Caco-2 (cell line): ENCODE measurements at regions not wholly inside any gene's neighbourhood (a gene's known extent, or its start where the extent isn't known, plus 50 kb on each side); places are given as distances from the start of the nearest gene placed in this dataset.

Experiments used
- BruUV-seq: library from RNA; stranded (reverse); fragments of 400-500 nt; replicated peaks from 2 replicates; lab custom pipeline; 2021; lab: Mats Ljungman, UMichigan
- CTCF ChIA-PET: fragments of 300-600 bp; sonication (Branson Sonifier 250); formaldehyde crosslinking; loops from one replicate; lab custom pipeline; 2022; ENCODE audit warnings: antibody characterized with exemption; lab: Charles Lee
- POLR2A ChIA-PET: fragments of 300-600 bp; sonication (Branson Sonifier 250); formaldehyde crosslinking; loops from one replicate; lab custom pipeline; 2022; ENCODE audit warnings: antibody characterized with exemption; lab: Charles Lee
- DNase-seq, 2 experiments: peaks; one replicate each; pipeline versions ENCODE4 v3.0.0 to v3.0.0-alpha.2; 2020 to 2022
- H3K27me3 ChIP-seq: replicated peaks from 2 replicates; pipeline ENCODE4 v1.6.0; 2011; ENCODE audit warnings: low read length; ENCODE audit not compliant: control insufficient read depth, insufficient read depth
- H3K36me3 ChIP-seq: 2 replicates; pipeline ENCODE4 v1.5.1; 2011; ENCODE audit warnings: low read length; ENCODE audit not compliant: control insufficient read depth, insufficient read depth
- H3K4me1 ChIP-seq: fragments of 250-450 bp; sonication (Bioruptor Pico); 2 replicates; pipeline ENCODE4 v1.5.1; 2020; ENCODE audit warnings: mild to moderate bottlenecking
- H3K4me3 ChIP-seq: 2 replicates; pipeline ENCODE4 v1.5.1; 2011; ENCODE audit warnings: low read depth, mild to moderate bottlenecking, control low read depth, low read length
- H3K9me3 ChIP-seq: fragments of 250-450 bp; sonication (Bioruptor Pico); 2 replicates; pipeline ENCODE4 v1.5.1; 2020; ENCODE audit warnings: mild to moderate bottlenecking, moderate library complexity
- H3K27ac Mint-ChIP-seq: one replicate; pipeline ENCODE4 v1.8.0; 2022; ENCODE audit warnings: mixed read lengths; ENCODE audit not compliant: unreplicated experiment
- H3K27me3 Mint-ChIP-seq: one replicate; pipeline ENCODE4 v1.8.0; 2022; ENCODE audit warnings: mixed read lengths; ENCODE audit not compliant: insufficient read depth, unreplicated experiment
- H3K36me3 Mint-ChIP-seq: one replicate; pipeline ENCODE4 v1.8.0; 2022; ENCODE audit warnings: mild to moderate bottlenecking, mixed read lengths; ENCODE audit not compliant: insufficient read depth, unreplicated experiment
- H3K4me1 Mint-ChIP-seq: one replicate; pipeline ENCODE4 v1.8.0; 2022; ENCODE audit warnings: low read depth, mixed read lengths; ENCODE audit not compliant: unreplicated experiment
- H3K4me3 Mint-ChIP-seq: one replicate; pipeline ENCODE4 v1.8.0; 2022; ENCODE audit warnings: mild to moderate bottlenecking, moderate library complexity, mixed read lengths; ENCODE audit not compliant: unreplicated experiment
- H3K9me3 Mint-ChIP-seq: one replicate; pipeline ENCODE4 v1.8.0; 2022; ENCODE audit warnings: mixed read lengths; ENCODE audit not compliant: unreplicated experiment
- intact Hi-C: fragments of 100-400 bp; cut with micrococcal nuclease; formaldehyde crosslinking; loops from one replicate; pipeline ENCODE4 v1.10.0; 2022; ENCODE audit not compliant: unreplicated experiment
- TF ChIP-seq, protein P1 (sequence below), 2 experiments: fragments of 200-600 bp in 1 of 2; IDR thresholded peaks; 1 replicate in 1 of 2; 2 replicates in 1 of 2; pipeline versions ENCODE4 v1.5.1 to v1.8.0; 2011 to 2022; ENCODE audit warnings: antibody characterized with exemption in 1 of 2, control low read depth in 1 of 2, inconsistent platforms in 1 of 2, low read depth in 1 of 2, low read length in 1 of 2, mild to moderate bottlenecking in 1 of 2, moderate library complexity in 1 of 2; ENCODE audit not compliant: insufficient read depth in 1 of 2, severe bottlenecking in 1 of 2, unreplicated experiment in 1 of 2

DNA sequence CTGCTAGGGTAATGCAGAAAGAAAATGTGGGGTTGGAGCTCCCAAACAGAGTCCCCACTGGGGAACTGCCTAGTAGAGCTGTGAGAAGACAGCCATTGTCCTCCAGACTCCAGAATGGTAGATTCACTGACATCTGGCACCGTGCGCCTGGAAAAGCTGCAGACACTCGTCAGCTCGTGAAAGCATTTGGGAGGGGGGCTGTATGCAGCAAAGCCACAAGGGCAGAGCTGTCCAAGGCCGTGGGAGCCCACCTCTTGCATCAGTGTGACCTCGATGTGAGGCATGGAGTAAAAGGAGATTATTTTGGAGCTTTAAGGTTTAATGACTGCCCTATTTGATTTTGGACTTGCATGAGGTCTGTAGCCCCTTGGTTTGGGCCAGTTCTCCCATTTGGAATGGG is 242.9 kb downstream of the VGLL3 start:
- no peaks in the 10 kb centered on the region for H3K4me1 ChIP-seq
- Mint-ChIP-seq H3K27ac (no peak overlapping the region), H3K36me3 (no peaks in the 10 kb centered on the region), H3K4me3 (no peak overlapping the region), H3K27me3 (no peaks in the 10 kb centered on the region), H3K4me1 (no peaks in the 10 kb centered on the region), H3K9me3 (no peaks in the 10 kb centered on the region)
- no peak for DNase-seq
- intact Hi-C loops, result no loop called here
- H3K27me3 ChIP-seq, result no peaks in the 10 kb centered on the region
- ChIA-PET POLR2A (no interaction called here), CTCF (no interaction called here)
- no peaks in the 10 kb centered on the region for H3K9me3 ChIP-seq
- H3K4me3 ChIP-seq, result no peak overlapping the region
- no TSS peak for BruUV-seq
- TF ChIP-seq, protein P1, sequence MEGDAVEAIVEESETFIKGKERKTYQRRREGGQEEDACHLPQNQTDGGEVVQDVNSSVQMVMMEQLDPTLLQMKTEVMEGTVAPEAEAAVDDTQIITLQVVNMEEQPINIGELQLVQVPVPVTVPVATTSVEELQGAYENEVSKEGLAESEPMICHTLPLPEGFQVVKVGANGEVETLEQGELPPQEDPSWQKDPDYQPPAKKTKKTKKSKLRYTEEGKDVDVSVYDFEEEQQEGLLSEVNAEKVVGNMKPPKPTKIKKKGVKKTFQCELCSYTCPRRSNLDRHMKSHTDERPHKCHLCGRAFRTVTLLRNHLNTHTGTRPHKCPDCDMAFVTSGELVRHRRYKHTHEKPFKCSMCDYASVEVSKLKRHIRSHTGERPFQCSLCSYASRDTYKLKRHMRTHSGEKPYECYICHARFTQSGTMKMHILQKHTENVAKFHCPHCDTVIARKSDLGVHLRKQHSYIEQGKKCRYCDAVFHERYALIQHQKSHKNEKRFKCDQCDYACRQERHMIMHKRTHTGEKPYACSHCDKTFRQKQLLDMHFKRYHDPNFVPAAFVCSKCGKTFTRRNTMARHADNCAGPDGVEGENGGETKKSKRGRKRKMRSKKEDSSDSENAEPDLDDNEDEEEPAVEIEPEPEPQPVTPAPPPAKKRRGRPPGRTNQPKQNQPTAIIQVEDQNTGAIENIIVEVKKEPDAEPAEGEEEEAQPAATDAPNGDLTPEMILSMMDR (IDR thresholded peaks at IDR 0.05; ENCODE audit: insufficient read depth in 1 of 2, low read depth in 1 of 2, low read length in 1 of 2, severe bottlenecking in 1 of 2, unreplicated experiment in 1 of 2), result no peak
- H3K36me3 ChIP-seq, result no peaks in the 10 kb centered on the region

DNA sequence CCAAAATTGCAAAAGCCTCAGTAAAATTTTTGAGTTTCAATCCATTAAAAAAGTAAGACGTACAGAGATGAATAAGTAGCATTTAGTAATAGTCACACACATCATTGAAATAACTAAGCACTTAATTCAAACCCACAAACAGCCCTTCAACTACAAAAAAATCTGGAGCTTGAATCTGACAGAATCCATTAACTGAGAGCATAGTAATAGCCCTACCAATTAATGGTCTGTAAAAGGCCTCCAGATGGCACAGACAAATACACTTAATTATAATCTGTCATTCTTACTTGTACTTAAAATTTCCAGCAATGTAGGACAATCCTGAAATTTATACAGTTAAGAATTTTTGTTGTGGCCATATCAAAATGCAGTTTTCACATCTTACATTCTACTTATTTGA is 246.9 kb downstream of the VGLL3 start:
- CTCF ChIA-PET, result no interaction called here

DNA sequence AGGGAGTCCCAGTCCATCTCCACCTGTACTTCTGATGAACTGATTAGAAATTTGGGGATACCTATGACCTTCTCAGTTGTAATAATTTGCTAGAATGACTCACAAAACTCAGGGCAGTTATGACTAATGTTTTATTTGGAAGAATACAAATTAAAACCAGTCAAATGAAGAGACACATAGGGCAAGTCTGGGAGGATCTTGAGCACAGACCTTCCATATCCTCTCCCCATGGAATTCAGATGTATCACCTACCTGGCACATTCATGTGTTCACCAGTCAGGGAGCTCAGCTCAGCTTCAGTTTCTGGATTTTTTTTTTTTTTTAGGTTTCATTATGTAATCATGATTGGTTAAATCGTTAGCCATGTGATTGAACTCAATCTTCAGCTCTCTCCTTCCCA is 247.7 kb downstream of the VGLL3 start:
- H3K9me3 ChIP-seq, result no peaks in the 10 kb centered on the region
- Mint-ChIP-seq H3K4me3 (no peak overlapping the region), H3K27ac (no peak overlapping the region), H3K36me3 (no peaks in the 10 kb centered on the region), H3K27me3 (no peaks in the 10 kb centered on the region), H3K9me3 (no peaks in the 10 kb centered on the region), H3K4me1 (no peaks in the 10 kb centered on the region)
- BruUV-seq, result no TSS peak
- no peaks in the 10 kb centered on the region for H3K36me3 ChIP-seq
- TF ChIP-seq, protein P1 (IDR thresholded peaks at IDR 0.05; ENCODE audit: insufficient read depth in 1 of 2, low read depth in 1 of 2, low read length in 1 of 2, severe bottlenecking in 1 of 2, unreplicated experiment in 1 of 2), result no peak
- intact Hi-C loops, result no loop called here
- DNase-seq, result no peak
- no peaks in the 10 kb centered on the region for H3K27me3 ChIP-seq
- H3K4me3 ChIP-seq, result no peak overlapping the region
- ChIA-PET POLR2A (no interaction called here), CTCF (no interaction called here)
- no peaks in the 10 kb centered on the region for H3K4me1 ChIP-seq

More for the DNA sequence above, 246.9 kb downstream of the VGLL3 start:
- intact Hi-C loops, result no loop called here
- H3K27me3 Mint-ChIP-seq, result no peaks in the 10 kb centered on the region
- Histone ChIP-seq H3K9me3 (no peaks in the 10 kb centered on the region), H3K27me3 (no peaks in the 10 kb centered on the region), H3K4me3 (no peak overlapping the region), H3K36me3 (no peaks in the 10 kb centered on the region), H3K4me1 (no peaks in the 10 kb centered on the region)
- no peak for DNase-seq
- no peak overlapping the region for H3K27ac Mint-ChIP-seq
- no peaks in the 10 kb centered on the region for H3K4me1 Mint-ChIP-seq
- no peaks in the 10 kb centered on the region for H3K36me3 Mint-ChIP-seq
- BruUV-seq, result no TSS peak
- H3K9me3 Mint-ChIP-seq, result no peaks in the 10 kb centered on the region
- TF ChIP-seq, protein P1 (IDR thresholded peaks at IDR 0.05; ENCODE audit: insufficient read depth in 1 of 2, low read depth in 1 of 2, low read length in 1 of 2, severe bottlenecking in 1 of 2, unreplicated experiment in 1 of 2), result no peak
- no peak overlapping the region for H3K4me3 Mint-ChIP-seq
- POLR2A ChIA-PET, result no interaction called here
